ENCODE measurements at regions not wholly inside any gene's neighbourhood (a gene's known extent, or its start where the extent isn't known, plus 50 kb on each side); places are given as distances from the start of the nearest gene placed in this dataset.

DNA sequence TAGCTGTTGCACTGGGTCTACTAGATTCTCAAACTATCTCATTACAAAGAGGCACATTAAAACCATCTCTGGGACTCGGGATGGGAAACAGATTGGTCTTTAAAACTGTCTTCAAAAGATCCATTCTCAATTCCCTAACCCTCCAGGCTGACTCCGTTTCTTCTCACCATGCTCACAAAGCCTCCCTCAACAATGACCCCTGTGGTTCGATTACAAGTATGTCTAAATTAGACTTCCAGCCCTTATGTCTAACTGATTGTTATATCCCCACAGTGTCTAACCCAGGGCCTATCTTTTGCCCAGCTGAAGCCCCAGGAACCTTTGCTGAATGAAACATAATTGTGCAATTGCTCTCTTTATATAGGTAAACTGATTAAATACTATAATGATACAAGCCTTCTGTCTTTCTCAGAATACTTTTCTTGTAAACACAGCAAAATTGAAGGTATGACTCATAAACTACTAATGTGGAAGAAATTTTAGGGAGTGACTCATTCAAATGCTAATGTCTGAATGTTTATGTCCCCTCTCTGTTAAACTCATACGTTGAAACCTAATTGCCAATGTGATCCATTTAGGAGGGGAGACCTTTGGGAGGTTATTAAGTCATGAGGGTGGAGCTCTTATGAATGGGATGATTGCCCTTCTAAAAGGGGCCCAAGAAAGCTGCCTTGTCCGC, 65.6 kb upstream of the DAB1 start:
- DNase-seq = no peak
- H3K27ac ChIP-seq = no peak overlapping the region
- no peaks in the 10 kb centered on the region for H3K4me1 ChIP-seq
- no peaks in the 10 kb centered on the region for H3K27me3 ChIP-seq
- H3K36me3 ChIP-seq = no peaks in the 10 kb centered on the region
- no peak for TF ChIP-seq POLR2A (IDR thresholded peaks at IDR 0.05)
- no peak for TF ChIP-seq CTCF (IDR thresholded peaks at IDR 0.05)
- H3K4me3 ChIP-seq = no peak overlapping the region
- no peaks in the 10 kb centered on the region for H3K9me3 ChIP-seq

GRCh38 chr1:57485643-57486042, 61.8 kb upstream of the DAB1 start:
- no peak for TF ChIP-seq POLR2A (IDR thresholded peaks at IDR 0.05)
- H3K36me3 ChIP-seq = no peaks in the 10 kb centered on the region
- no peak overlapping the region for H3K27ac ChIP-seq
- H3K4me1 ChIP-seq = no peaks in the 10 kb centered on the region
- no peak overlapping the region for H3K4me3 ChIP-seq
- no peak for DNase-seq
- H3K9me3 ChIP-seq = no peaks in the 10 kb centered on the region
- H3K27me3 ChIP-seq = no peaks in the 10 kb centered on the region

GRCh38 chr1:57483954-57484353, 60.1 kb upstream of the DAB1 start:
- no peak for DNase-seq
- no peak for TF ChIP-seq POLR2A (IDR thresholded peaks at IDR 0.05)
- H3K27me3 ChIP-seq = no peaks in the 10 kb centered on the region

DNA sequence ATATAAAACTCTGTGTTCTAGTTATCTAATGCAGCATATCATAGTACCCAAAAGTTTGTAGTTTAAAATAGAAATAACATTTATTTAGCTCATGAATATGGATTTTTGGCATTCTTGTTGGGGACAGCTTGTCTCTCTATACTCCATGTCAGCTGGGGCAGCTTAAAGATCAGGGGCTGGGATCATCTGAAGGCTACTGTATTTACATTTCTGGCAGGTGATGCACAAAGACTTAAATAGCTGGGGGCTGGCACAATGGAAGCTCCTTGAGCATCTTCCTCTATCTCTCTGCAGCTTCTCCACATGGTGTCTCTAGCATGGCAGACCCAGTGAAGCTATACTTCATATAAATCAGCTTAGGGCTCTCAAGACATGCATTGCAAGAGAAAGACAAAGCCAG, 55.6 kb upstream of the DAB1 start:
- no peak overlapping the region for H3K27ac ChIP-seq
- no peaks in the 10 kb centered on the region for H3K27me3 ChIP-seq
- no peaks in the 10 kb centered on the region for H3K4me1 ChIP-seq
- no peak for TF ChIP-seq CTCF (IDR thresholded peaks at IDR 0.05)
- TF ChIP-seq POLR2A (IDR thresholded peaks at IDR 0.05) = no peak
- H3K4me3 ChIP-seq = no peak overlapping the region
- no peaks in the 10 kb centered on the region for H3K9me3 ChIP-seq
- no peaks in the 10 kb centered on the region for H3K36me3 ChIP-seq
- no peak for DNase-seq

More at GRCh38 chr1:57483954-57484353, 60.1 kb upstream of the DAB1 start:
- H3K9me3 ChIP-seq = no peaks in the 10 kb centered on the region
- H3K36me3 ChIP-seq = no peaks in the 10 kb centered on the region
- no peak overlapping the region for H3K27ac ChIP-seq
- H3K4me3 ChIP-seq = no peak overlapping the region
- no peaks in the 10 kb centered on the region for H3K4me1 ChIP-seq

DNA sequence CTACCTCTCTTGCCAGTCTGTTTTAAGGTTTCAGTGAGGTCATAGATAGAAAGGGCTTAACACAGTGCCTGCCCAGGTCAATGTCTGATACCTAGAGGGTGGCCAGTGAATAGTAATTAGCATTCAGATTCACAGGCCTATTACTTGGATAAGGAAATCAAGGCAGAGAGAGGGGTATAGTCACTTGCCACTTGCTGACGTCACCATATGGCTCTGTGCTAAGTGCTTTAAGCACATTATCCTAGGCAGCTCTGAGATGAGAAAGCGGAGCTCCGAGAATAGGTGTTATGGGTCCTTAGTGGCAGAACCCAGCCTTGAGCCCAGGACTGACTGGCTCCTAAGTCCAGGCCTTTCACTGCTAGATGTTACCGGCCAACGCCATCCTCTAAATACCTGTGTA, 51.5 kb upstream of the DAB1 start:
- no peak for DNase-seq
- Histone ChIP-seq H3K36me3 (no peaks in the 10 kb centered on the region), H3K4me1 (no peaks in the 10 kb centered on the region), H3K27me3 (no peaks in the 10 kb centered on the region), H3K4me3 (no peak overlapping the region), H3K27ac (no peak overlapping the region), H3K9me3 (no peaks in the 10 kb centered on the region)
- no peak for TF ChIP-seq POLR2A (IDR thresholded peaks at IDR 0.05)
- TF ChIP-seq CTCF (IDR thresholded peaks at IDR 0.05) = no peak

GRCh38 chr1:57474137-57474750, 50.4 kb upstream of the DAB1 start:
- TF ChIP-seq CTCF (IDR thresholded peaks at IDR 0.05) (no peak), POLR2A (IDR thresholded peaks at IDR 0.05) (no peak)
- no peak for DNase-seq

More at GRCh38 chr1:57474137-57474750, 50.4 kb upstream of the DAB1 start:
- Histone ChIP-seq H3K27ac (no peak overlapping the region), H3K27me3 (no peaks in the 10 kb centered on the region), H3K4me1 (no peaks in the 10 kb centered on the region), H3K4me3 (no peak overlapping the region), H3K9me3 (no peaks in the 10 kb centered on the region), H3K36me3 (no peaks in the 10 kb centered on the region)

Small RNA genes lying in the stretch of these regions (small RNA-seq; reads per million reads assigned to genes)
- gene AL445193.1 = 0 reads per million in 2 donors

All from Peyer's patch (tissue), 4 donors.